ENCODE measurements at regions not wholly inside any gene's neighbourhood (a gene's known extent, or its start where the extent isn't known, plus 50 kb on each side); places are given as distances from the start of the nearest gene placed in this dataset.

DNA sequence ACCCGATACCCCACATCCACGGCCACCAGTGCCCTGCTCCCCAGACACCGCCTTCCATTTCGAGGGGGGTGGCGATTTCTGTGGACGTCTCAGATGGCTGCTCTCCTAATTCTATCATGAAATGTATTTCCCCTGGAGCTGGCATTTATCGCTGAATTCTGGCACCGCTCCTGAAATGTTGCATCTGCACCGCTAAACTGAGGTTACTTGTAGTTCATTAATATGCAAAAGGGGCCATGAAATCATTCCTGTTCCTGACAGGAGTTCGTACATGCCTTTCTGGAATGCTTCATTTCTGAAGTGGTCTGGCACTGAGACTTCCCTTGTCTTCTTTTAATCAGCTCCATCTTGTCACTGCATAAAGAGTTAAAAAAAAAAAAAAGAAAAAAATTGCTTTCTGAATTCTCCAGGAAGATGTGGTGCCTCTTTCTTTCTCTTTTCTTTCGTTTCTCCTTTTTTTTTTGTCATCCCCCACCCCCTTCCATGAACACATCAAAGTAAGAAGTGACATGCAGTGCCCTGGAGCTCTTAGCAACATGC is 97.7 kb upstream of the SMARCA2 start (continued):
- TF ChIP-seq GATA2 (CRISPR knock-in tag; IDR thresholded peaks at IDR 0.05) (no peak), RCOR1 (IDR thresholded peaks at IDR 0.05; ENCODE audit: low read length) (no peak), RXRA (IDR thresholded peaks at IDR 0.05; ENCODE audit: borderline replicate concordance, low read depth) (no peak)
- TF ChIP-seq, protein P1, sequence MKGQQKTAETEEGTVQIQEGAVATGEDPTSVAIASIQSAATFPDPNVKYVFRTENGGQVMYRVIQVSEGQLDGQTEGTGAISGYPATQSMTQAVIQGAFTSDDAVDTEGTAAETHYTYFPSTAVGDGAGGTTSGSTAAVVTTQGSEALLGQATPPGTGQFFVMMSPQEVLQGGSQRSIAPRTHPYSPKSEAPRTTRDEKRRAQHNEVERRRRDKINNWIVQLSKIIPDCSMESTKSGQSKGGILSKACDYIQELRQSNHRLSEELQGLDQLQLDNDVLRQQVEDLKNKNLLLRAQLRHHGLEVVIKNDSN (IDR thresholded peaks at IDR 0.05; ENCODE audit: borderline replicate concordance, low read depth), result no peak

DNA sequence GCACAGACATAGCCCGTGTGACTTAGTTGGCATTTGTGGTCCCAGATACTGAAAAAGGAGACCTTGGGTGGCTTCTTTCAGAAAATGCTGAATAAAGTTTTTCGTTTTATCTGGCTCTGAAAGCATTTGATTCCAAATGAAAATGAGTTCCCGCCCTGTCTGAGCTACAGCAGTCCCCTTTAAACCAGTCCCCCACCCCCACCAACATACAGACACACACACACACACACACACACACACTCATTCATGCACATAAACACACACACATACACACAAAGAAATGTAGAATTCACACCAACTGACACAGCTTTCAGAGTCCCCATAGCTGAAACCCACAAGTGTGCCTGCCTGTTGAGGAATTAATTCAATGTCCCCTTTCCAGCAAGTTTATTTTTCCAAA is 97.0 kb upstream of the SMARCA2 start:
- Histone ChIP-seq H3K27me3 (ENCODE audit: insufficient read depth) (no peaks in the 10 kb centered on the region), H3K4me1 (ENCODE audit: control insufficient read depth in 1 of 2, insufficient read depth in 2 of 2, low read depth in 1 of 2, low read length in 1 of 2) (peaks cover 0 to 10% of the 10 kb centered on the region in 2 experiments; a peak in 2 of 4 replicates), H3K79me2 (ENCODE audit: insufficient read depth) (no peaks in the 10 kb centered on the region), H3K4me2 (peak overlapping the region; percentile 11; the same call in 1 of the 2 replicates), H3K4me3 (ENCODE audit: low read depth in 2 of 2, low read length in 1 of 2) (no peak overlapping the region), H2AFZ (ENCODE audit: low read depth) (no peak overlapping the region), H3K36me3 (replicated peaks in 1 of 2; ENCODE audit: control insufficient read depth in 1 of 2, insufficient read depth in 2 of 2, low read length in 1 of 2) (no peaks in the 10 kb centered on the region), H3K9me2 (no peaks in the 10 kb centered on the region), H3K9ac (no peak overlapping the region), H4K20me1 (ENCODE audit: insufficient read depth) (no peaks in the 10 kb centered on the region), H3K27ac (ENCODE audit: low read depth in 2 of 2, low read length in 1 of 2) (no peak overlapping the region), H3F3A (replicated peaks; ENCODE audit: insufficient read depth) (no peaks in the 10 kb centered on the region), H3K9me3 (no peaks in the 10 kb centered on the region)
- DNase-seq, result no peak
- ChIA-PET CTCF (interaction anchor here (1.7 kb wide), 1 partner anchor 22 kb away, joined by 5 read pairs; no protein-coding TSS in a partner anchor), POLR2A (no interaction called here)
- WGBS (ENCODE audit: low lambda C conversion rate), result 26% methylated on average over 3 of the region's 3 CpGs
- TF ChIP-seq RFX5 (IDR thresholded peaks at IDR 0.05; ENCODE audit: low read length) (no peak), YY1 (IDR thresholded peaks at IDR 0.05; ENCODE audit: low read depth) (no peak), RXRA (IDR thresholded peaks at IDR 0.05; ENCODE audit: borderline replicate concordance, low read depth) (no peak), FOSL2 (IDR thresholded peaks at IDR 0.05; ENCODE audit: borderline replicate concordance, low read depth) (no peak), MXI1 (IDR thresholded peaks at IDR 0.05; ENCODE audit: low read depth, low read length) (no peak), ELF1 (IDR thresholded peaks at IDR 0.05) (no peak), TAF1 (IDR thresholded peaks at IDR 0.05; ENCODE audit: borderline replicate concordance, low read depth, low read length) (no peak), FOXM1 (IDR thresholded peaks at IDR 0.05; ENCODE audit: low read depth) (no peak), MEF2A (IDR thresholded peaks at IDR 0.05; ENCODE audit: borderline replicate concordance, low read depth) (no peak), TEAD4 (IDR thresholded peaks at IDR 0.05; ENCODE audit: borderline replicate concordance, insufficient read depth) (no peak), SIN3A (IDR thresholded peaks at IDR 0.05; ENCODE audit: borderline replicate concordance, low read depth, low read length) (no peak), JUND (IDR thresholded peaks at IDR 0.05) (no peak), GABPA (IDR thresholded peaks at IDR 0.05; ENCODE audit: low read depth) (no peak)

DNA sequence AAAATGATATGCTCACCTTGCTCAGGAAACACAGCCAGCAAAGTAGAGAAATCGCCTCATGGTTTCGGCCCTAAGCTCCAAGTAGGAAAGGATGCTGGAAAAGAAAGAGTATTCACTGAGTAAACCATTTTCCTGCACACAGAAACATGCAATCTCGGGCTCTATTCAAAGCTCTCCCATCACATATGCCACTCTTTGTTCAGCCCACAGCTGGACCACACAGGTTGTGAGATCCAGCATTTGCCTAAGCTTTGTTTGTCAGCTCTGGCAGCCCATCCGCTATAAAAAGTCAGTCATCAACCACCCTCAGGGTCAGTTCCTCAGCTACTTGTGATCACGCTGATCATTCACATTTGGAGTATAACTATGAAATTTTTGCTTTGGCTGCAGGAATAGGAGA is 96.5 kb upstream of the SMARCA2 start:
- no peak for DNase-seq
- no peak overlapping the region for H2AFZ ChIP-seq (ENCODE audit: low read depth)
- no peak overlapping the region for H3K27ac ChIP-seq (ENCODE audit: low read depth in 2 of 2, low read length in 1 of 2)
- H3K4me1 ChIP-seq (ENCODE audit: control insufficient read depth in 1 of 2, insufficient read depth in 2 of 2, low read depth in 1 of 2, low read length in 1 of 2), result peaks cover 0 to 10% of the 10 kb centered on the region in 2 experiments; a peak in 2 of 4 replicates
- no peaks in the 10 kb centered on the region for H3F3A ChIP-seq (replicated peaks; ENCODE audit: insufficient read depth)
- TF ChIP-seq, protein P2, sequence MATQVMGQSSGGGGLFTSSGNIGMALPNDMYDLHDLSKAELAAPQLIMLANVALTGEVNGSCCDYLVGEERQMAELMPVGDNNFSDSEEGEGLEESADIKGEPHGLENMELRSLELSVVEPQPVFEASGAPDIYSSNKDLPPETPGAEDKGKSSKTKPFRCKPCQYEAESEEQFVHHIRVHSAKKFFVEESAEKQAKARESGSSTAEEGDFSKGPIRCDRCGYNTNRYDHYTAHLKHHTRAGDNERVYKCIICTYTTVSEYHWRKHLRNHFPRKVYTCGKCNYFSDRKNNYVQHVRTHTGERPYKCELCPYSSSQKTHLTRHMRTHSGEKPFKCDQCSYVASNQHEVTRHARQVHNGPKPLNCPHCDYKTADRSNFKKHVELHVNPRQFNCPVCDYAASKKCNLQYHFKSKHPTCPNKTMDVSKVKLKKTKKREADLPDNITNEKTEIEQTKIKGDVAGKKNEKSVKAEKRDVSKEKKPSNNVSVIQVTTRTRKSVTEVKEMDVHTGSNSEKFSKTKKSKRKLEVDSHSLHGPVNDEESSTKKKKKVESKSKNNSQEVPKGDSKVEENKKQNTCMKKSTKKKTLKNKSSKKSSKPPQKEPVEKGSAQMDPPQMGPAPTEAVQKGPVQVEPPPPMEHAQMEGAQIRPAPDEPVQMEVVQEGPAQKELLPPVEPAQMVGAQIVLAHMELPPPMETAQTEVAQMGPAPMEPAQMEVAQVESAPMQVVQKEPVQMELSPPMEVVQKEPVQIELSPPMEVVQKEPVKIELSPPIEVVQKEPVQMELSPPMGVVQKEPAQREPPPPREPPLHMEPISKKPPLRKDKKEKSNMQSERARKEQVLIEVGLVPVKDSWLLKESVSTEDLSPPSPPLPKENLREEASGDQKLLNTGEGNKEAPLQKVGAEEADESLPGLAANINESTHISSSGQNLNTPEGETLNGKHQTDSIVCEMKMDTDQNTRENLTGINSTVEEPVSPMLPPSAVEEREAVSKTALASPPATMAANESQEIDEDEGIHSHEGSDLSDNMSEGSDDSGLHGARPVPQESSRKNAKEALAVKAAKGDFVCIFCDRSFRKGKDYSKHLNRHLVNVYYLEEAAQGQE (IDR thresholded peaks at IDR 0.05; ENCODE audit: low read depth, low read length), result no peak
- no peak for TF ChIP-seq GATA2 (CRISPR knock-in tag; IDR thresholded peaks at IDR 0.05)
- TF ChIP-seq RFX5 (IDR thresholded peaks at IDR 0.05; ENCODE audit: low read length), result no peak
- 57% methylated on average over 5 of the region's 5 CpGs for WGBS (ENCODE audit: low lambda C conversion rate)
- ChIA-PET CTCF (interaction anchor here (1.7 kb wide), 1 partner anchor 21 kb away, joined by 5 read pairs; no protein-coding TSS in a partner anchor), POLR2A (no interaction called here)
- H3K9me3 ChIP-seq, result no peaks in the 10 kb centered on the region
- H3K9me2 ChIP-seq, result no peaks in the 10 kb centered on the region
- no peaks in the 10 kb centered on the region for H3K79me2 ChIP-seq (ENCODE audit: insufficient read depth)
- H3K4me2 ChIP-seq, result no peak overlapping the region
- no peak overlapping the region for H3K9ac ChIP-seq
- no peaks in the 10 kb centered on the region for H4K20me1 ChIP-seq (ENCODE audit: insufficient read depth)
- H3K27me3 ChIP-seq (ENCODE audit: insufficient read depth), result no peaks in the 10 kb centered on the region
- H3K4me3 ChIP-seq (ENCODE audit: low read depth in 2 of 2, low read length in 1 of 2), result no peak overlapping the region
- H3K36me3 ChIP-seq (replicated peaks in 1 of 2; ENCODE audit: control insufficient read depth in 1 of 2, insufficient read depth in 2 of 2, low read length in 1 of 2), result no peaks in the 10 kb centered on the region
